Glutamatergic neuron (in vitro differentiated cells): ENCODE measurements at regions not wholly inside any gene's neighbourhood (a gene's known extent, or its start where the extent isn't known, plus 50 kb on each side); places are given as distances from the start of the nearest gene placed in this dataset.

ENCODE experiments used
- DNase-seq: peaks from one replicate; pipeline ENCODE4 v3.0.0; 2022
- H3K27ac Mint-ChIP-seq: one replicate; pipeline ENCODE4 v1.8.0; 2020; ENCODE audit warnings: mild to moderate bottlenecking, mixed read lengths, inconsistent platforms; ENCODE audit not compliant: unreplicated experiment
- H3K27me3 Mint-ChIP-seq: one replicate; pipeline ENCODE4 v1.8.0; 2020; ENCODE audit warnings: mild to moderate bottlenecking, moderate library complexity, mixed read lengths, inconsistent platforms; ENCODE audit not compliant: unreplicated experiment
- H3K36me3 Mint-ChIP-seq: one replicate; pipeline ENCODE4 v1.8.0; 2020; ENCODE audit warnings: mild to moderate bottlenecking, mixed read lengths, inconsistent platforms; ENCODE audit not compliant: unreplicated experiment
- H3K4me1 Mint-ChIP-seq: one replicate; pipeline ENCODE4 v1.8.0; 2020; ENCODE audit warnings: mild to moderate bottlenecking, low read depth, mixed read lengths, inconsistent platforms; ENCODE audit not compliant: unreplicated experiment
- H3K4me3 Mint-ChIP-seq: one replicate; pipeline ENCODE4 v1.8.0; 2020; ENCODE audit warnings: mild to moderate bottlenecking, mixed read lengths, inconsistent platforms; ENCODE audit not compliant: unreplicated experiment
- H3K9me3 Mint-ChIP-seq: one replicate; pipeline ENCODE4 v1.8.0; 2020; ENCODE audit warnings: mild to moderate bottlenecking, moderate library complexity, mixed read lengths, inconsistent platforms; ENCODE audit not compliant: unreplicated experiment
- TF ChIP-seq, protein P1 (sequence below): fragments of 200-600 bp; sonication (generic); IDR thresholded peaks from one replicate; pipeline ENCODE4 v1.5.0; 2021; ENCODE audit not compliant: partially characterized antibody, unreplicated experiment

DNA sequence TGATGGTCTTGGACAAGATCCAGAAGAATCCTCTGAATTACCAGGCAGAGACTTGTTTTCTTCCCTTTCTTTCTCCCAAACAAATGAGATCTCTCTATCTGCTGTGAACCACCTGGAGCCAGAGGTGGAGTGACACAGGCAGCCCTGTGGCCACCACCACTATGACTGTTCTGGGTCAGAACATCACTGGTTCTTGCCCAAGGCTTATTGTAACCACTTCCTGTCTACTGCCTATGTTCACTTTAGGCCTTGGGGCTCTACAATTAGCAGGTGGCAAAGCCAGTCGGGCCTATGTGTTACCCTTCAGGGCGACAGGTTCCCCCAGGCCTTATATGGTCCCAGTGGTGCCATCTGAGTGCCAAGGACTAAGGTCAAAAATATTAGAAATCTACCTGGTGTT lies 161.2 kb downstream of the GLUD2 start:
- Mint-ChIP-seq H3K27ac (no peak overlapping the region), H3K4me1 (no peaks in the 10 kb centered on the region), H3K9me3 (no peaks in the 10 kb centered on the region), H3K36me3 (no peaks in the 10 kb centered on the region), H3K27me3 (peaks cover 3% of the 10 kb centered on the region), H3K4me3 (no peak overlapping the region)
- DNase-seq = no peak
- TF ChIP-seq, protein P1, sequence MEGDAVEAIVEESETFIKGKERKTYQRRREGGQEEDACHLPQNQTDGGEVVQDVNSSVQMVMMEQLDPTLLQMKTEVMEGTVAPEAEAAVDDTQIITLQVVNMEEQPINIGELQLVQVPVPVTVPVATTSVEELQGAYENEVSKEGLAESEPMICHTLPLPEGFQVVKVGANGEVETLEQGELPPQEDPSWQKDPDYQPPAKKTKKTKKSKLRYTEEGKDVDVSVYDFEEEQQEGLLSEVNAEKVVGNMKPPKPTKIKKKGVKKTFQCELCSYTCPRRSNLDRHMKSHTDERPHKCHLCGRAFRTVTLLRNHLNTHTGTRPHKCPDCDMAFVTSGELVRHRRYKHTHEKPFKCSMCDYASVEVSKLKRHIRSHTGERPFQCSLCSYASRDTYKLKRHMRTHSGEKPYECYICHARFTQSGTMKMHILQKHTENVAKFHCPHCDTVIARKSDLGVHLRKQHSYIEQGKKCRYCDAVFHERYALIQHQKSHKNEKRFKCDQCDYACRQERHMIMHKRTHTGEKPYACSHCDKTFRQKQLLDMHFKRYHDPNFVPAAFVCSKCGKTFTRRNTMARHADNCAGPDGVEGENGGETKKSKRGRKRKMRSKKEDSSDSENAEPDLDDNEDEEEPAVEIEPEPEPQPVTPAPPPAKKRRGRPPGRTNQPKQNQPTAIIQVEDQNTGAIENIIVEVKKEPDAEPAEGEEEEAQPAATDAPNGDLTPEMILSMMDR = no peak

DNA sequence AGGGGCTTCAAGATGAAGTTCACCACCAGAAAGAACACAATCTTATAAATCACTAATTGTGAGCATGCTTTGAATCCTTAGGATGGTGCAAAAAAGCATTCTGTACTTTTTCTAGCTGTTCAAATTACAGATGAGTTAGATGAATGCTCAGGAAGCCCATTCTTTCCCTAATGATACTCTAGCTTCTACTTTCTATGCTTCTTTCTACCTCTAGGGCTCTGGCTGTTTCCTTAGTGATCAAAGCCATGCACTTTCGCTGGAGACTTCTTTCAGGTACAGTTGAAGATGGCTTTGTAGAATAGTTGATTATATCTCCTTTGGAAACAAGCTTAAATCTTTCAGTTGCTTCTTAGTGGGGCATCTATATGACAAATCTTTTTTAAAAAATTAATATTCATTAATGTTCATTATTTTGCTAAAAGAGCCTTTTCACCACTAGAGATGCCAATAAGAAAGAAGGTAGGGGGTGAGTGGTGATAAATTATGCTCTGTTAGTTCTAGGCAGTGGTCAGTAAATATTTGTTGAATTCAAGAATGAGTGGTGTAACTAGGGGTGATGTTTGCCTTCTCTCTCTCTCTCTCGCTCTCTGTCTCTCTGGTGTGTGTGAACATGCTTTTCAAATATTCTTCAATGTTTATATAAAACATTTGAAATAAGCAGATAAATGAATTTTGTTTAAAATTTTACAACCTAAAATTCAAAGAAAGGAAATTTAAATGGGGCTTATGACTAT lies 169.4 kb downstream of the GLUD2 start:
- no peak for DNase-seq
- H3K9me3 Mint-ChIP-seq = no peaks in the 10 kb centered on the region
- peaks cover 3% of the 10 kb centered on the region for H3K27me3 Mint-ChIP-seq
- no peaks in the 10 kb centered on the region for H3K36me3 Mint-ChIP-seq
- TF ChIP-seq, protein P1 = no peak
- no peaks in the 10 kb centered on the region for H3K4me1 Mint-ChIP-seq
- H3K27ac Mint-ChIP-seq = no peak overlapping the region
- no peak overlapping the region for H3K4me3 Mint-ChIP-seq

DNA sequence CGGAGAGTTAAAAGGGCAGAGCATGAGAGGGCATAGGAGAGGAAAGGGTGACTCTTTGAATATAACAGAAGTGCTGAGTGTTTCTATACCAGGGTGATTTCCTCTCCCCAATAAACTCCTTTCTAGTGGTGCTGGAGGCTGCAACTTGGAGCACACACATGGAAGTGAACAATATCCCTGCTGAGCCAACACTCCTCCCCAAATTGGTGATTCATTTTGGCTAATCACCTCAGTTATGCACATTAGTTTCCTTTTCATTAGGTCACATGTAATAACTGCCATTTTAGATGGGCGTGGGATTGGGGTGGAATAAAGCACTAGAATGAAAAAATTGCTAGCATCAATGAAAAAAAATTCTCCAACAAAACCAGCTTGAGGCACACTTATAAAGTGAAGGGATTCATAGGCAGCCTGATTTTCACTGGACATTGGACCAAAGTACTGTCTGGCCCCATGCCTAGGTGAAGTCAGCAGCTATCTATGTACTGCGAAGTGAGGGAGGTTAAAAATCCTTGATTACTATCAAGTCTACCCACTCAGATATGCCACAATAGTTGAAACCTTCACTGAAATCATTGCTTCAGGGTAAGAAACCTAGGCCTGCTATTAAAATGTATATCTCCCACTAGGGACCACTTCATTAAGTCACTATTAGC lies 174.0 kb downstream of the GLUD2 start:
- no peaks in the 10 kb centered on the region for H3K4me1 Mint-ChIP-seq
- no peaks in the 10 kb centered on the region for H3K9me3 Mint-ChIP-seq
- TF ChIP-seq, protein P1 = no peak
- no peaks in the 10 kb centered on the region for H3K36me3 Mint-ChIP-seq
- DNase-seq = no peak
- H3K27ac Mint-ChIP-seq = no peak overlapping the region
- H3K27me3 Mint-ChIP-seq = no peaks in the 10 kb centered on the region
- no peak overlapping the region for H3K4me3 Mint-ChIP-seq

DNA sequence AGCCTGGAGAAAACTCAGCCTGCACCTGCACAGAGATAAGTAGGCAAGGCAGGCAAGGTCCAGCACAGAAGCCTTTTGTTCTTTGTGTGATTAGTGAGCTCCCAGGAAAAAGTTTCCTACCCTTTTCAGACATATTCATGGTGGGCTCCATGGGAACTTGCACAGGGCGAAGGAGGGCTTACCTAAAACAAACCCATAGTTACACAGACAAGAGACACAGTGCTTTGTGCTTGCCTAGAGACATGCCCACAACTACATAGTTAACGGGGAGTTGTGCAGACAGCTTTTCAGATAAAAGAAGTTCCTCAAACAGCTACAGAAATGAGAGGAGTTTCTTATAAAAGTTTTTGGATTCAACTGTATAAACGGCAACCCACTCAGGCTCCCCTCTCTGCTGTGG lies 180.5 kb downstream of the GLUD2 start:
- no peaks in the 10 kb centered on the region for H3K9me3 Mint-ChIP-seq

More for the DNA sequence above, 180.5 kb downstream of the GLUD2 start:
- TF ChIP-seq, protein P1 = no peak
- DNase-seq = no peak
- H3K27me3 Mint-ChIP-seq = no peaks in the 10 kb centered on the region
- H3K4me1 Mint-ChIP-seq = no peaks in the 10 kb centered on the region
- no peak overlapping the region for H3K27ac Mint-ChIP-seq
- no peak overlapping the region for H3K4me3 Mint-ChIP-seq
- no peaks in the 10 kb centered on the region for H3K36me3 Mint-ChIP-seq
